ENCODE measurements at regions not wholly inside any gene's neighbourhood (a gene's known extent, or its start where the extent isn't known, plus 50 kb on each side); places are given as distances from the start of the nearest gene placed in this dataset.
"Not testable (repeated sequence)": the region's sequence is repeated elsewhere in the genome, so short reads cannot be mapped to it uniquely, and the experiment has no call there.

DNA sequence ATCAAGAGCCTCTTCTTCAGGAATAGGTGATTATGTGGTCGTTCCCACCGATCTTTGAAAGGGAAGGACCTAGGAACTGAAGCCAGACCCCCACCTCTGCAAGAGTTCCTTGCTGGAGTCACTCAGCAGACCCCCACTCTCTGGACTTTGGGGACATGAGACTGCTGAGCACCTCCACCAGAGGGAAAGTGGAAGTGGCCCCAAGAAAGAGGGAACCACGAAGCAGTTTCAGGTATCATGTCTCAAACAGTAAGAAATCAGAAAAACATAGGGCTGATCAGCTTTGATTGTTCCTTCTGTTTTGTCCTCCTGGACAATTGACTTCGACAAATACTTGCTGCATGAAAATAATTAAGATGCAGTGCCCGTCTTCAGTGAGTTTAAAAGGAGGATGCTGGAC lies 84.2 kb upstream of the ADORA2B start:
- DNase-seq (ENCODE audit: low spot score) = not testable (repeated sequence)

DNA sequence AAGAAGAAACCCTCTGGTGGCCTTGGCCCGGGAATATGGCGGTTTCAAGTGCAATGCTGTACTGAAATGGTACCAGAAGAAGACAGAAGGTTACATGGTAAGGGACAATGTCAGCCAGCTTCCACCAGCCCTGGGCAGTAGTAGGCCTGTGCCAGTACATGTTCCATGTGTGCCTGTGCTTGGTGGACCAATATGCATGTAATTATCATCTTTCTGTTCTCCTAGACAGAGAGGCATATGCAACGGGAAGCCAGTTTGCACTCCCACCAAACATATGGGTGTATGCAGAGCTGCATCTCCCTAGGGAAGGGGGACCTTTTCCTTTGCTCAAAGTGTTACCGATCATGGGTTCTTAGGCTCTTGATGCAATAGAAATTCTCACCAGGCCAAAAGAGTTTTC lies 80.9 kb upstream of the ADORA2B start:
- not testable (repeated sequence) for DNase-seq (ENCODE audit: low spot score)

DNA sequence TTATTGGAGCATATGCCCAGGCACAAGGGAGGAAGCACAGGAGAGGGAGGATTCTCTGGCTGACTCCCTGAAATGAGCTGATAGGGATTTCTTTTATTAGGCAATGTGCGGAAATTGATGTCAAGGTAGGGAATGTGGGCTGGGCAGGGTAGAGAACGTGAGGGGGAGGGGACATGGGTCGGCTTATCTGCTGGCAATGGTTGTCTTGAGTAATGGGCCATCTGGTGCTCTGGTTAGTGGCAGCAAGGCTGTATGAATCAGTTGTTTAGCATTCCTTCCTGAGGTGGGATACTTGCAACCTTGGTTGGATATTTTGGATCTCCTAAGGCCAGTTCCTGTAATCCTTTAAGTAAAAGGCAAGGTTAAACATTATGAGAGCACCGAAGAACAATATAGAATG lies 80.5 kb upstream of the ADORA2B start:
- not testable (repeated sequence) for DNase-seq (ENCODE audit: low spot score)

DNA sequence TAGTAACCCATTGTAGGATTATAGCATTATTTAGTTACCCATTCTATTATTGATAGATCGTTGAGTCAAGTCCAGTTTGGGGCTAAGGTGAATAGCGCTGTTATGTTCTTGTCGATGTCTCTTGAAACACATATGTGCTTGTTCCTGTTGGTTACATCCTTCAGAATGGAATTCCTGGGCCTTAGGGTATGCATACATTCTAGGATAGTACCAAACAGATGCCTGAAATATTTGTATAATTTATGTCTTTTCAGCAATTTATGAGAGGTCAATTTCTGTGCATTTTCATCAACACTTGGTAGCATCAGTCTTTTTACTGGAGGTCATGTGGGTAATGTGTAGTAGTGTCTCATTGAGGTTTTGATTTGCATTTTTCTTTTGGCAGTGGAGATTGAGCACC lies 78.9 kb upstream of the ADORA2B start:
- DNase-seq (ENCODE audit: low spot score) = not testable (repeated sequence)

DNA sequence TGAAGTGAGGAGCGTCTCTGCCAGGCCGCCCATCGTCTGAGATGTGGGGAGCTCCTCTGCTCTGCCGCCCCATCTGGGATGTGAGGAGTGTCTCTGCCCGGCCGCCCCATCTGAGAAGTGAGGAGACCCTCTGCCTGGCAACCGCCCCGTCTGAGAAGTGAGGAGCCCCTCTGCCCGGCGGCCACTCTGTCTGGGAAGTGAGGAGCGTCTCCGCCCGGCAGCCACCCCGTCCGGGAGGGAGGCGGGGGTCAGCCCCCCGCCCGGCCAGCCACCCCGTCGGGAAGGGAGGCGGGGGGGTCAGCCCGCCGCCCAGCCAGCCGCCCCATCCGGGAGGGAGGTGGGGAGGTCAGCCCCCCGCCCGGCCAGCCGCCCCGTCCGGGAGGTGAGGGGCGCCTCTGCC lies 77.6 kb upstream of the ADORA2B start:
- not testable (repeated sequence) for DNase-seq (ENCODE audit: low spot score)

DNA sequence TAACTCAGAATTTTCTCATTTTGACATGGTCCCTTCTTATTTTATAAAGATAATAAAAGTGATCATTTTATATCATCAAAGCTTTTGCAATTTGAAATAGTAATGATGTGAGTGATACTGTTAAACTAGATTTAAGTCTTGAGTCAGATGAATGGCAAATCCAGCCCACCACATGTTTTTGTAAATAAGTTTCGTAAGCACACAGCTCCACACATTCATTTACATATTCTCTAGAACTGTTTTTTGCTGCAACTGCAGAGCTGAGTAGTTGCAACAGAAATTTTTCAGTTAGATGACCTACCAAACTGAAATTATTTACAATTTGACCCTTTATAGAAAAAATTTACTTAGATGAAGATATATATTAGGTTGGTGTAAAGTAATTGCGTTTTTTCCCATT lies 75.1 kb upstream of the ADORA2B start:
- not testable (repeated sequence) for DNase-seq (ENCODE audit: low spot score)

DNA sequence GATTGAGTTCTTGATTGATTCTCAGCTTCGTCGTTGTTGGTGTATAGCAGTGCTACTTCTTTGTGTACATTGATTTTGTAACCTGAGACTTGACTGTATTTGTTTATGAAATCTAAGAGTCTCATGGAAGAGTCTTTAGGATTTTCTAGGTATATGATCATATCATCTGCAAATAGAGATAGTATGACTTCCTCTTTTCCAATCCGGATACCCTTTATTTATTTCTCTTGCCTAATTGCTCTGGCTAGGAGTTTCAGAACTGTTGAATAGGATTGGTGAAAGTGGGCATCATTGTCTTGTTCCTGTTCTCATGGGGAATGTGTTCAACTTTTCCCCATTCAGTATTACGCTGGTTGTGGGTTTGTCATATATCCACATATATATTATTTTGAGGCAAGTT lies 72.3 kb upstream of the ADORA2B start:
- not testable (repeated sequence) for DNase-seq (ENCODE audit: low spot score)

DNA sequence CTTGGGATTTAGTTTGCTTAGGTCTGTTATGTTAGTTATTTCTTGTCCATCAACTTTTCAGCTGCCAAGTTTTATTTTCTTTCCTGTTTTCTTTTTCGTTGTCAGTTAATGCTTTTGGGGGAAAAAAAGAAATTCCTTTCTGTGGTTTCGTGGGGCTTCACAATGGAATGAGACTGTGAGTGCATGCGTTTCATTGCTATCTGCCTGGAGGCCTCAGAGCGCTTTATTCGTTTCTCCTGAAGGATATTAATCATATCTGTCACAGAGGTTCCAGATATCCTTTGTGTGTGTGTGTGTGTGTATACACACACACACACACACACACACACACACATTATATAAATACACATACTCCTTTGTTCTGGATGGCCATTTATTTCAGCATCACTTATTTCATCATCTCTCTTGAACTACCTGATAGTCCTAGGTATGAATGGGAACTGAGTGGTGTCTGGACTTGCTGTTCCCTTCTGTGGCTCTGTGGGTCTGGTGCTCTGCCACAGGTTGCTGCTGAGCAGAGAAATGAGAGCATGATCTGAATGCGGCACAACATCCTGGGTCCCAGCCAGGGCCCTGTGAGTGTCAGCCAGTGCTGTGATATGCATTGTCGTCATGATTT lies 66.9 kb upstream of the ADORA2B start:
- DNase-seq (ENCODE audit: low spot score) = not testable (repeated sequence)

DNA sequence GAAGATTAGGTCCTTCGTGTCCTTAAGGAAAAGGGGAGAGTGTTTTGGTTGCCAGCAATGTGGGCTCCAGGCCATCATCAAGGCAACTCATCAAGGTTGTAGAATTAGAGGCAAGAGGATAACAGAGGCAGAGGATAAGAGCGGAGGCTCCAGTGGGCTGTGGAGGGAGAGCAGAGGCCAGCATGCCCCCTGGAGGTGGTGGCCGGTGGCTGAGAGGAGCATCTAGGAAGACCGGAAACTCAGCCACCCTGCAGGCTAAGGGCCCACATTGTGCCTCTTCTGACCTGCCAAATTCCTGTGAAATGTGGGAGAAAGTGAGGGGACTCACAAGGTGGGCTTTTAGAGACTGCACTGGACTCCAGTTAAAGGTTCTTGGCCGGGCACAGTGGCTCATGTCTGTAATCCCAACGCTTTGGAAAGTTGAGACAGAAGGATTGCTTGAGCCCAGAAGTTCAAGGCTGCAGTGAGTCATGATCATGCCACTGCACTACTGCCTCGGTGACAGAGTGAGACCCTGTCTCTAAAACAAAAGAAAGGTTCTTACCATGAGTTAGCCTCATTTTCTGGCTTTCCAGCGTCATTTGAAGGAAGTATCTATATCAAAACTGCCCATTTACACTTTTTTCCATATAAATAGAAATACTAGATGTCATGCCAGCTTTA lies 62.7 kb upstream of the ADORA2B start:
- DNase-seq (ENCODE audit: low spot score) = no peak

DNA sequence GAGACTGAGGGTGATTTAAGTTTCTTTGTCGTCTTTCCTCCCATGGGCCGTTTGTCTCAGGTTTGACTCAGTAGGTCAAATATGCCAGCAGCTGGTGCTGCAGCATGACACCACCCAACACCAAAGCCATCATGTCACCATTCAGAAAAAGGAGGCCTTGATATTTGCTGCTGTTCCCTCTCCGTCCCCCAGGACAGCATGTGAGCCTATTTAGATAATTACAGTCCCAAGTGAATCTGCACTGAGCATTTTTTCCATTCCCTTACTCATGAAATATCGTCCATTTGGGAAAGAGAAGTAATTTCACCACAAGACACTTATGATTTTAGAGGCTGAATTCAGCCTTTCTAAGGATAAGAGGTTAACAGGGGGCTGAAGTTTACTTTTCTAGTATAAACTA lies 62.2 kb upstream of the ADORA2B start:
- DNase-seq (ENCODE audit: low spot score) = no peak

DNA sequence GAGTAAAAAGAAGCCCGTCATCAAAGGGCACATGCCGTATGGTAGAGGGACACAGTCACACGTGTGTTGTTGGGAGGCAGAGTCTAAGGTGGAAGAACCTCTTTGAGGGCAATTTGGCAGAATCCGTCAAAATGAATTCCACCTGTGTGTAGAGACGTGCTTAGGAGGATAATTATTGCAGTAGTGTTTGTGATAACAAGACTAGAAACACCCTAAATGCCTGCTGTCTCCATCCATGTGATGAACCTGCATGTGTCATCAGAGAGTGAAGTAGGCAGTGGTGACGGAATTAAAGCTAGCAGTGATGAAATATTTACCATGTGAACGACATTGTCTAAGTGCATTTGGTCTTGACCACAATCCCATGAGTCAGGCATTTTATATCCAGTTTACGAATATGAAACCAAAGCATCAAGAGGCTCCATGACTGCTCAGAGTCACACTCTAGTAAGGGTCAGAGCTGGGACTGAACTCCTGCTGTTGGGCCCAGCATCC lies 61.3 kb upstream of the ADORA2B start:
- DNase-seq (ENCODE audit: low spot score) = no peak

DNA sequence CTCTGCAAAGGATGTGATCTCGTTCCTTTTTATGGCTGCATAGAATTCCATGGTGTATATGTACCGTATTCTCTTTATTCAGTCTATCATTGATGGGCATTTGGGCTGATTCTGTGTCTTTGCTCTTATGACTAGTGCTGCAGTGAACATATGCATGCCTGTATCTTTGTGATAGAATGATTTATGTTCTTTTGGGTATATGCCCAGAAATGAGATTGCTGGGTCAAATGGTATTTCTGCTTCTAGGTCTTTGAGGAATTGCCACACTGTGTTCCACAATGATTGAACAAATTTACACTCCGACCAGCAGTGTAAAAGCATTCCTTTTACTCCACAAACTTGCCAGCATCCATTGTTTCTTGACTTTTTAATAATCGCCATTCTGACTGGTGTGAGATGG lies 60.2 kb upstream of the ADORA2B start:
- no peak for DNase-seq (ENCODE audit: low spot score)

DNA sequence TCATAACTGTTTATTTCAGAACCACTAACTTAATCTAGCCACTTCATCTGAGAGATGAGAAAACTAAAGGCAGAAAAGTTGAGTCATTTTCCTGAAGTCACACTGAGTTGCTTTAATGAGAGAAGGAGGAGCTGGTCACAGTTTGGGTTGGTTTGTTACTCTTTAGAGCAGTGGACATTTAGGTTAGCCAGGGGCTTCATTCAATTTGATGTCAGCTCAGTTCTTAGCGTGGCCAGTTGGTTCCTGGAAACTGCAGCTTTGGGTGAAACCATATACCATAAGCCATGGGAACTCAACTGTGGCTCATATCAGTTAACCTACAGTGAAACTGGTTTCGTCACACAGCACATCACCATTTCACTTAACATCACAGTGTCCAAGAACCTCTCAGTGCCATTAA lies 59.2 kb upstream of the ADORA2B start:
- DNase-seq (ENCODE audit: low spot score) = no peak

DNA sequence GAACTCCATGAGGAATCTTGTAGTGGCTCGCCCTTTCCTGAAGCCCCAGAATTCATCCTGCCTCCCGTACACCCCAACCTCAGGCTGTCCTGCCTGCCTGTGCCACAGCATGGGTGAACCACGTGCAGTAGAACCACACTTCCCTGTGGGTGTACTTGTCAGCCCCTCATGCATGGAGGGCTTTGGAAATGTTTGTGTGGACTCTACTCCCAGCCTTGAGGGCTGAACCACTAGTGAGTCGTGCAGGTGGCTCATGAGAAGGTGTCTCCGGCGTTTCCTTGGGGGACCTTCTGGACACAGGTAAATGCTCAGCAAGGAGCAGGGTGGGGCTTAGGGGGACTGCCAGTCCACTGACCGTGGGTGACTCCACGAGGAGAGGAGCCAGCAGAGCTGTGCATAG lies 58.7 kb upstream of the ADORA2B start:
- no peak for DNase-seq (ENCODE audit: low spot score)

DNA sequence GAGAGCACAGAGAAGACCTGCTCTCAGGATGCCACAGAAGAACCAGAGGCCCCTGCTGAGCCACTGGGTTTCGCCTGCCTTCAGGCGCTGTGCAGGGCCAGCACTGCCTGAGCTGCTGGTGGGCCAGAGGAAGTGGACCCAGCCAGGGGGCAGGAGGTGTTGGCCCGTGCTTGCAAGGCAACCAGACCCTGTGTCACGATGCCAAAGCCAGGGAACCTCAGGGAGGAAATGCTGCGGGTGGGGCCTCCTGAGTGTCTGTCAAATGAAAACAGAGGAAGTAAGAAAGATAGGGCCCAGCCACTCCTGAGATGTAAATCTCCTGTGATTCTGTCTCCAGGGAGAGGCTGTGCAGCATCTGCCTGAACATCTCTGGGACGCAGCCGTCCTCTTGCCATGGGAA lies 58.1 kb upstream of the ADORA2B start:
- DNase-seq (ENCODE audit: low spot score) = no peak

DNA sequence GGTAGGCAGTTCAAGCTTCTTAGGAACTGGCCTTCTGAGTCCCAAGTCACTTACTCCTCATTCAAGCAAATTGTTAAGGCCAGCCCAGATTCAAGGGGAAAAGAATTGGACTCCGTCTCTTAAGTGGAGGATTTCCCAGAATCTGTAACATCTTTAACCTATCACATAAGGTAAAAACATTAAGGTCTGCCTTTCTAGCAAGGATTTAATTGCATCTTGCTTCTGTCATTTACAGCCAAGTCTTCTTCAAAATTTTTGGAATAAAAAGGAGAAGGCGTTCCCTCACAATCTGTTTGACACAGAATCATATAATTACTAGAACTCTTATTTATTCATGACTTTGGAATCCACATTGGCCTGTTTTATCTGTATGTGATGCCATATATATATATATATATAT lies 56.5 kb upstream of the ADORA2B start:
- no peak for DNase-seq (ENCODE audit: low spot score)

DNA sequence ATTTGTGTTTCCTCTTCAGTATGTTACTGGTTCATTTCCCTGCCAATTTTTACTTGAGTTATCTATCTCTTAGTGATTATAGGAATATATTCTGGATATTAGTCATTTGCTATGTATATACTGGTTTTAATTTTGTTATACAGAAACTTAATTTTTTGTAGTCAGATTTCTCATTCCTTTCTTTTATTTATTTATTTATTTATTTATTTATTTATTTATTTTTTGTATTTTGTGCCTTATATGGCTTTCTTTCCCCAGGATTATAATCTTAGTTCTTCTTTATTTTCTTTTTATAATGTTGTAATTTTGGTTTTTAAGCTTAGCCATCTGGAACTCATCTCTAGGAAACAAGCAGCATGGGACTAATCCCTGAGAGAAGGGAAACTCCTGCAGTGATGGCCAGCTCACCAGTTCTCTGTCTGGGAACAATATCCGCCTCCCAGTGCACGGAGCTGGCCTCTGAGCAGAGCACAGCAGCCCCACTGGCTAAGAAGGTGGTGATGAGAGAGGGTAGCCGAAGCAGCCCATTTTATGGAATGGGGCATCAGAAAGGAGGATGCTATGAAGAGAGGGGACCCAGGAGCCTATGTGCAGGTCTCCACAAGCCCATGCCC lies 54.5 kb upstream of the ADORA2B start:
- no peak for DNase-seq (ENCODE audit: low spot score)

DNA sequence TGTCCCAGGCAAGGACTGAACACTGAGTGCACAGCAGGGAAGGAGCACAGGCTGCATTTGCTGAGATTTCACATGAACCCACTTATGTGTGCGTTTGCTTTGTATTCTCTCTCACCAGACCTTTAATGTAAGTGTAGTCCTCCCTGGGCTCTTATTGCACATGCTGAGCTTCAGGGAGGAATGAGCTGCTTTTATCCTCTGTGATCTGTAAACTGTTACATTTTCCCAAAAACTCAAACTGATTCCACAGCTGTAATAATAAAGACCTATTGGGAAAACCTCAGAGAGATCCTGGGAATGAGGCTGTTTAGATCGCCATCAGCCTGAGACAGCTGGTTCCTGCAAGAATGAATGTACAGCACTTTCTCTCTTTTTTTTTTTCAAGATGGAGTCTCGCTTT lies 53.6 kb upstream of the ADORA2B start:
- no peak for DNase-seq (ENCODE audit: low spot score)

DNA sequence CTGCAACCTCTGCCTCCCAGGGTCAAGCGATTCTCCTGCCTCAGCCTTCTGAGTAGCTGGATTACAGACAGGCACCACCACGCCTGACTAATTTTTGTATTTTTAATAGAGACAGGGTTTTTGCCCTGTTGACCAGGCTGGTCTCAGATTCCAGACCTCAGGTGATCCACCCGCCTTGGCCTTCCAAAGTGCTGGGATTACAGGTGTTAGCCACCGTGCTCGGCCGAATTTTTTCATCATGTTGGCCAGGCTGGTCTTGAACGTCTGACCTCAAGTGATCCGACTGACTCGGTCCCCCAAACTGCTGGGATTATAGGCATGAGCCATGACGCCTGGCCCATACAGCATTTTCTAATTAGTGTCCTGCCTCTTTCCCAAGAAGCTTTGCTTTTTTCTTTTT lies 52.7 kb upstream of the ADORA2B start:
- no peak for DNase-seq (ENCODE audit: low spot score)

DNA sequence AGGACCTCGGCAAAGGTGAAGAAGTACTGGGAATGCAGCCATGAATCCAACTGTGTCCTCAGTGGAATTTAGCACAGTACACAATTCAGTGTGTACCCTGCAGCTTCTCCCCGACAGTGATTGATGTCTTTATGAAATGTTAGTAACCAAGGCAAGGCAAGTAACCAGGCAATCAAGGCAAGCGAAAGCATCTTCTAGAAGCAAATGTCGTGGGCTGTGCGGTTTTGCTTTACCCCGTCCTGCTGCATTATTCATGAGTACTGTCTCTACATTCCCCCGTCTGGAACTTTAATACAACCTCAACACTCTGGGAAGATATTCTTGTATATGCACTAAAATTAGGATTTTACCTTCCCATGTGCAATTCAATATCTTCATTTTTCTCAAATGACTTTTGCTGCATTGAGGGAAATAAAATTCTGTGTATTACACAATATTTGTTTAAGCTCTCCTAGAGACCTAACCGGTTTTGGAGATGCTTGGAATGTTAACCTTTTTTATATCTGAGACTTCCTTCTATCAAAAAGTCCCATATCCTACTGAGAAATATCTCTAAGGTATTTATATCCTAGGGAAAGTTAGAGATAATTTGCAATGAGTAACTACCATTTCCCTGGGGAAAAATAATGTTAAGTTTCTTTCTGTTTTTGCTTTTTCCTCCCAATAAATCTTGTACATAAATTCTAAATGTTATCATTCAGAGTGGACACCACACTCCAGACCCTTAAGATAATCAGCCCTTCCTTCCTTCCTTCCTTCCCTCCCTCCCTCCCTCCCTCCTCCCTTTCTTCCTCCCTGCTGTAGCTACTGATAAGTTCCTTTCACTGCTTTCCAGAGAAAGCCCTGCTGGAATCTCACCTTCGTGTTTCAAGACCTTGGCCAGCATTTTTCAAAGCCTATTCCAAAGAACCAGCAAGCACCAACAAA lies 51.9 kb upstream of the ADORA2B start:
- DNase-seq (ENCODE audit: low spot score) = no peak

DNA sequence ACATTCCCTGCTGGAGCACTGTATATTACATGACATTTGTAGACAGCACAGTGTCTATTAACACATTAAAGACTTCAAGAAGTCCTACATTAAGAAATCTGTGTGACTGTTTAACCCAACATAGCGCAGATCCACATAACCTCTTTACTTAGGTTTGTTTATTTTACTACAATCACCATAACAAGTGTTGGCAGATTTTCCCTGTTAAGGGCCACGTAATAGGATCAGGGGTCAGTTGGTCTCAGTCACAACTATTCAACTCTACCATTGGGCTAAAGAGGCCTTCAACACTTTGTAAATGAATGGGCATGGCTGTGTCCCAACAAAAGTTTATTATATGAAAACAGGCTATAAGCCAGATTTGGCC lies 51.3 kb upstream of the ADORA2B start:
- no peak for DNase-seq (ENCODE audit: low spot score)

DNA sequence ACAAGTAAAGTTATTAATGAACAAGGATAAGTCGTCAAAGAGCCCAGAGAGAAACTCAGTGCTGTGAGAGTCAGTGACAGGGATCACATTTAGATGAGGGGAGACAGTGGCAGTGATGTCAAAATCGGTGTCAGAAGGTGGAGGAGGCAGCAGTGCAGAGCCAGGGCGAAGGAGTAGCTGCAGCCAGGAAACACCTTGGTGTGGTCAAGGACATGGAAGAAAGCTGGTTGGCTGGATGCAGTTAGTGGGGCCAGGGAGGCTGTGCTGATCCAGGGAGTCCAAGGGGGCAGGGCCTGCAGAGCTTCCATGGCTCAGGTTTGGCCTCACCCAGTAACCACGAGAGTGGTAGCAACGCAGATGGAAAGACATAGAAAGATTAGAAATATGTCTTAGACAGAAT lies 50.7 kb upstream of the ADORA2B start:
- no peak for DNase-seq (ENCODE audit: low spot score)

Data from ecto neural progenitor cell (in vitro differentiated cells).